Neural cell (in vitro differentiated cells): ENCODE measurements at regions not wholly inside any gene's neighbourhood (a gene's known extent, or its start where the extent isn't known, plus 50 kb on each side); places are given as distances from the start of the nearest gene placed in this dataset.

Source experiments
- H2AFZ ChIP-seq: fragments of 200-600, 300-800 bp; sonication (generic), shearing (Covaris generic); 2 replicates; pipeline ENCODE4 v1.6.0; 2014; ENCODE audit warnings: low read depth, mild to moderate bottlenecking, antibody characterized with exemption, low read length, moderate library complexity
- H3F3A ChIP-seq: fragments of 200-600 bp; shearing (Covaris generic); 2 replicates; pipeline ENCODE4 v1.6.1; 2016; ENCODE audit warnings: mild to moderate bottlenecking, moderate library complexity, mixed read lengths, antibody characterized with exemption, low read length; ENCODE audit not compliant: insufficient read depth, poor library complexity, severe bottlenecking
- H3K27ac ChIP-seq: fragments of 200-600, 300-800 bp; sonication (generic), shearing (Covaris generic); 2 replicates; pipeline ENCODE4 v1.5.1; 2014; ENCODE audit warnings: mild to moderate bottlenecking, low read length, moderate library complexity
- H3K27me3 ChIP-seq: fragments of 300-800, 200-600 bp; sonication (generic), shearing (Covaris generic); 2 replicates; pipeline ENCODE4 v1.6.0; 2014; ENCODE audit warnings: mild to moderate bottlenecking, low read depth, low read length, moderate library complexity; ENCODE audit not compliant: insufficient read depth
- H3K36me3 ChIP-seq: fragments of 300-800, 200-600 bp; sonication (generic), shearing (Covaris generic); 2 replicates; pipeline ENCODE4 v1.5.1; 2014; ENCODE audit warnings: mild to moderate bottlenecking, antibody characterized with exemption, low read length, moderate library complexity; ENCODE audit not compliant: insufficient read depth
- H3K4me2 ChIP-seq: fragments of 300-800, 200-600 bp; sonication (generic), shearing (Covaris generic); 2 replicates; pipeline ENCODE4 v1.6.0; 2014; ENCODE audit warnings: mild to moderate bottlenecking, low read length
- H3K4me3 ChIP-seq: fragments of 300-800, 200-600 bp; sonication (generic), shearing (Covaris generic); 2 replicates; pipeline ENCODE4 v1.5.1; 2014; ENCODE audit warnings: mild to moderate bottlenecking, low read length, moderate library complexity
- H3K79me2 ChIP-seq: fragments of 200-600 bp; shearing (Covaris generic); replicated peaks from 2 replicates; pipeline ENCODE4 v1.6.0; 2014; ENCODE audit warnings: mild to moderate bottlenecking, low read length, moderate library complexity; ENCODE audit not compliant: insufficient read depth
- H3K9ac ChIP-seq: fragments of 300-800, 200-600 bp; sonication (generic), shearing (Covaris generic); 2 replicates; pipeline ENCODE4 v1.6.1; 2016; ENCODE audit warnings: mild to moderate bottlenecking, low read length, mixed read lengths
- H3K9me2 ChIP-seq: fragments of 200-600 bp; shearing (Covaris generic); 2 replicates; pipeline ENCODE4 v1.6.1; 2016; ENCODE audit warnings: mild to moderate bottlenecking, low read length, mixed read lengths; ENCODE audit not compliant: insufficient read depth
- H3K9me3 ChIP-seq: fragments of 200-600, 300-800 bp; sonication (generic), shearing (Covaris generic); 2 replicates; pipeline ENCODE4 v1.6.1; 2016; ENCODE audit warnings: mild to moderate bottlenecking, mixed run types, low read length, moderate library complexity, mixed read lengths
- H4K20me1 ChIP-seq: fragments of 200-600 bp; shearing (Covaris generic); 2 replicates; pipeline ENCODE4 v1.6.1; 2016; ENCODE audit warnings: mild to moderate bottlenecking, mixed run types; ENCODE audit not compliant: insufficient read depth
- CTCF ChIP-seq: fragments of 450-650 bp; IDR thresholded peaks from 2 replicates; pipeline ENCODE4 v1.5.1; 2014; ENCODE audit warnings: antibody characterized with exemption, mild to moderate bottlenecking, moderate library complexity; ENCODE audit not compliant: poor library complexity, severe bottlenecking
- EP300 ChIP-seq: fragments of 450-650 bp; conservative IDR thresholded peaks from 2 replicates; pipeline ENCODE4 v1.6.1; 2014; ENCODE audit warnings: antibody characterized with exemption, mild to moderate bottlenecking, moderate library complexity; ENCODE audit not compliant: poor library complexity, severe bottlenecking
- EZH2 ChIP-seq: fragments of 200-600, 300-800 bp; shearing (Covaris generic), sonication (generic); IDR thresholded peaks from 2 replicates; pipeline ENCODE4 v1.6.1; 2014; ENCODE audit warnings: antibody characterized with exemption, low read length, borderline replicate concordance, mild to moderate bottlenecking; ENCODE audit not compliant: insufficient read depth, poor library complexity, severe bottlenecking
- MXI1 ChIP-seq: fragments of 450-650 bp; conservative IDR thresholded peaks from 2 replicates; pipeline ENCODE4 v1.6.1; 2014; ENCODE audit warnings: antibody characterized with exemption, mild to moderate bottlenecking; ENCODE audit not compliant: poor library complexity, severe bottlenecking
- POLR2AphosphoS5 ChIP-seq: IDR thresholded peaks from 2 replicates; pipeline ENCODE4 v1.6.1; 2012
- RAD21 ChIP-seq: fragments of 450-650 bp; conservative IDR thresholded peaks from 2 replicates; pipeline ENCODE4 v1.6.1; 2014; ENCODE audit warnings: antibody characterized with exemption, mild to moderate bottlenecking, moderate library complexity
- REST ChIP-seq: IDR thresholded peaks from 2 replicates; pipeline ENCODE4 v1.6.1; 2012; ENCODE audit warnings: borderline replicate concordance
- SMC3 ChIP-seq: fragments of 450-650 bp; conservative IDR thresholded peaks from 2 replicates; pipeline ENCODE4 v1.6.1; 2014; ENCODE audit warnings: antibody characterized with exemption, mild to moderate bottlenecking, moderate library complexity; ENCODE audit not compliant: poor library complexity
- TAF1 ChIP-seq: IDR thresholded peaks from 2 replicates; pipeline ENCODE4 v1.6.1; 2012; ENCODE audit warnings: low read depth

DNA sequence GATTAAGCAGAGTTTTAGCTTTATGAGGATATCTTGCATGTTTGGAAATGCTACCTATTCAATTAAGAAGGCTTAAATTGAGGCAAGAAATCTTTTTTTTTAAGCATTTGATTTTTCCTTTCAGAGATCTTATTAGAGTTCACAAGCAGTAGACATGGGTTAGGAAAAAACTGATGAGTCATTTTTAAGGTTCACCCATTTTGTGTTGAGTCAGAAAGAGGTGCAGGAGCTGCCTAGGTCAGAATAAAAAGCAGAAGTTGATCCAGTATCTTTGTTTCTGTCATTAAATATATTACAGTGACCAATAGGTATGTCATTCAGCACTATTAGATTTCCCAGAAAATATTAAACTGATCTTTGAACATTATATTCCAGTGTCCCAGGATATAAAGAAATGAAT, 306.8 kb downstream of the LMBRD1 start:
- H3K4me3 ChIP-seq: no peak overlapping the region
- no peak for TF ChIP-seq RAD21
- no peak overlapping the region for H3K9ac ChIP-seq
- no peaks in the 10 kb centered on the region for H3F3A ChIP-seq
- H3K79me2 ChIP-seq: no peaks in the 10 kb centered on the region
- no peaks in the 10 kb centered on the region for H3K9me3 ChIP-seq
- no peaks in the 10 kb centered on the region for H3K36me3 ChIP-seq
- no peak overlapping the region for H3K4me2 ChIP-seq
- no peaks in the 10 kb centered on the region for H3K9me2 ChIP-seq
- H3K27ac ChIP-seq: no peak overlapping the region
- H4K20me1 ChIP-seq: no peaks in the 10 kb centered on the region
- H2AFZ ChIP-seq: no peak overlapping the region
- H3K27me3 ChIP-seq: no peaks in the 10 kb centered on the region

- H3K27me3 ChIP-seq: no peaks in the 10 kb centered on the region
- no peaks in the 10 kb centered on the region for H4K20me1 ChIP-seq
- H3K79me2 ChIP-seq: no peaks in the 10 kb centered on the region
- H3K9ac ChIP-seq: no peak overlapping the region
- no peaks in the 10 kb centered on the region for H3K9me2 ChIP-seq
- H3K27ac ChIP-seq: no peak overlapping the region
- H3K36me3 ChIP-seq: no peaks in the 10 kb centered on the region
- no peak overlapping the region for H2AFZ ChIP-seq
- no peak overlapping the region for H3K4me3 ChIP-seq
- no peak overlapping the region for H3K4me2 ChIP-seq
- no peaks in the 10 kb centered on the region for H3F3A ChIP-seq
- H3K9me3 ChIP-seq: no peaks in the 10 kb centered on the region
- TF ChIP-seq MXI1 (no peak), EP300 (no peak), RAD21 (no peak), REST (no peak), CTCF (peak; percentile 34), POLR2AphosphoS5 (no peak)
Measured at GRCh38 chr6:69487688-69488087, 309.1 kb downstream of the LMBRD1 start.

GRCh38 chr6:69466979-69467570, 329.7 kb downstream of the LMBRD1 start:
- Histone ChIP-seq H2AFZ (no peak overlapping the region), H3K36me3 (no peaks in the 10 kb centered on the region), H3K9ac (no peak overlapping the region), H3K4me3 (no peak overlapping the region), H3K27ac (no peak overlapping the region), H3K27me3 (no peaks in the 10 kb centered on the region), H3K9me2 (no peaks in the 10 kb centered on the region), H4K20me1 (no peaks in the 10 kb centered on the region), H3K79me2 (no peaks in the 10 kb centered on the region), H3F3A (no peaks in the 10 kb centered on the region), H3K9me3 (no peaks in the 10 kb centered on the region), H3K4me2 (no peak overlapping the region)
- TF ChIP-seq EZH2 (no peak), REST (no peak), MXI1 (no peak), SMC3 (no peak), EP300 (no peak), TAF1 (no peak), CTCF (no peak)
